ENCODE measurements at regions not wholly inside any gene's neighbourhood (a gene's known extent, or its start where the extent isn't known, plus 50 kb on each side); places are given as distances from the start of the nearest gene placed in this dataset.

- ChIA-PET POLR2A (no interaction called here), CTCF (no interaction called here)
- Histone ChIP-seq H3K9me3 (ENCODE audit: control insufficient read depth, insufficient read depth, low read depth, low read length) (no peaks in the 10 kb centered on the region), H3K4me1 (ENCODE audit: control insufficient read depth, insufficient read depth, low read length) (no peaks in the 10 kb centered on the region), H3K27ac (ENCODE audit: low read length) (no peak overlapping the region), H3K27me3 (ENCODE audit: control insufficient read depth, insufficient read depth, low read length) (no peaks in the 10 kb centered on the region), H3K4me3 (ENCODE audit: low read depth in 2 of 2, low read length in 2 of 2) (no peak overlapping the region), H3K36me3 (ENCODE audit: control insufficient read depth, insufficient read depth, low read length) (no peaks in the 10 kb centered on the region)
- ATAC-seq (no peak), DNase-seq (ENCODE audit: low read depth, low spot score) (no peak)
- intact Hi-C loops (cut with micrococcal nuclease; ENCODE audit: unreplicated experiment) (no loop called here), in situ Hi-C loops (cut with HindIII; ENCODE audit: low pct_unique_long_range_greater_than_20kb, low sequenced_read_pairs) (no loop called here)
- TF ChIP-seq REST (IDR thresholded peaks at IDR 0.05; ENCODE audit: insufficient read depth in 1 of 2, low read depth in 2 of 2, low read length in 1 of 2) (no peak), SIN3A (IDR thresholded peaks at IDR 0.05; ENCODE audit: borderline replicate concordance, insufficient read depth, low read depth, low read length) (no peak), POLR2AphosphoS5 (IDR thresholded peaks at IDR 0.05; ENCODE audit: low read depth, low read length) (no peak), TCF7L2 (IDR thresholded peaks at IDR 0.05; ENCODE audit: low read depth, low read length) (no peak)
- TF ChIP-seq, protein P1, sequence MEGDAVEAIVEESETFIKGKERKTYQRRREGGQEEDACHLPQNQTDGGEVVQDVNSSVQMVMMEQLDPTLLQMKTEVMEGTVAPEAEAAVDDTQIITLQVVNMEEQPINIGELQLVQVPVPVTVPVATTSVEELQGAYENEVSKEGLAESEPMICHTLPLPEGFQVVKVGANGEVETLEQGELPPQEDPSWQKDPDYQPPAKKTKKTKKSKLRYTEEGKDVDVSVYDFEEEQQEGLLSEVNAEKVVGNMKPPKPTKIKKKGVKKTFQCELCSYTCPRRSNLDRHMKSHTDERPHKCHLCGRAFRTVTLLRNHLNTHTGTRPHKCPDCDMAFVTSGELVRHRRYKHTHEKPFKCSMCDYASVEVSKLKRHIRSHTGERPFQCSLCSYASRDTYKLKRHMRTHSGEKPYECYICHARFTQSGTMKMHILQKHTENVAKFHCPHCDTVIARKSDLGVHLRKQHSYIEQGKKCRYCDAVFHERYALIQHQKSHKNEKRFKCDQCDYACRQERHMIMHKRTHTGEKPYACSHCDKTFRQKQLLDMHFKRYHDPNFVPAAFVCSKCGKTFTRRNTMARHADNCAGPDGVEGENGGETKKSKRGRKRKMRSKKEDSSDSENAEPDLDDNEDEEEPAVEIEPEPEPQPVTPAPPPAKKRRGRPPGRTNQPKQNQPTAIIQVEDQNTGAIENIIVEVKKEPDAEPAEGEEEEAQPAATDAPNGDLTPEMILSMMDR (IDR thresholded peaks at IDR 0.05) = no peak
- no TSS peak for BruUV-seq (replicated peaks)
Measured at GRCh38 chr14:28673056-28673455, 93.5 kb upstream of the FOXG1 start.

DNA sequence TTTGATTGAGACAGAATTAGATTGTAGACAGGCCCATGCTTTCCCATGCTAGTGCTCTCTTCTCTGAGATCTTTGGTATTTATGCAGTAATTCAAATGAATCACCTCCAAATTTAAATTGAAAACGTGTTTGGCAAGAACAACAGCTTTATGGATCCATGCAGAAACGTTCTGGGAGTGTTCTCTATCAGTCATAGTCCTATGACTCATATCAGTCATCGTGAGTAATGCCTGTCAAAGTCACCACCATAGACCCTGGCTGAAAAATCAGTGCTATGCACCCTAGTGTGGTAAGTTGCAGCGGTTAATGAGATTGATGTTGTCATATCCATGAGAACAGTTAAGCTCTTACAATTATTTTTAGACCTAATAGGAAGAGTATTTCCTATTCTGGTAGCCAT is 90.1 kb upstream of the FOXG1 start:
- DNase-seq (ENCODE audit: low read depth, low spot score) (peak; percentile 63), ATAC-seq (peak; percentile 84)
- Histone ChIP-seq H3K4me1 (ENCODE audit: control insufficient read depth, insufficient read depth, low read length) (no peaks in the 10 kb centered on the region), H3K4me3 (ENCODE audit: low read depth in 2 of 2, low read length in 2 of 2) (no peak overlapping the region), H3K27ac (ENCODE audit: low read length) (no peak overlapping the region), H3K27me3 (ENCODE audit: control insufficient read depth, insufficient read depth, low read length) (no peaks in the 10 kb centered on the region), H3K36me3 (ENCODE audit: control insufficient read depth, insufficient read depth, low read length) (no peaks in the 10 kb centered on the region), H3K9me3 (ENCODE audit: control insufficient read depth, insufficient read depth, low read depth, low read length) (no peaks in the 10 kb centered on the region)
- BruUV-seq (replicated peaks) = no TSS peak
- ChIA-PET CTCF (no interaction called here), POLR2A (no interaction called here)
- no peak for TF ChIP-seq POLR2AphosphoS5 (IDR thresholded peaks at IDR 0.05; ENCODE audit: low read depth, low read length)
- TF ChIP-seq, protein P1 (IDR thresholded peaks at IDR 0.05) = no peak
- no peak for TF ChIP-seq REST (IDR thresholded peaks at IDR 0.05; ENCODE audit: insufficient read depth in 1 of 2, low read depth in 2 of 2, low read length in 1 of 2)
- no peak for TF ChIP-seq TCF7L2 (IDR thresholded peaks at IDR 0.05; ENCODE audit: low read depth, low read length)
- no peak for TF ChIP-seq SIN3A (IDR thresholded peaks at IDR 0.05; ENCODE audit: borderline replicate concordance, insufficient read depth, low read depth, low read length)
- in situ Hi-C loops (cut with HindIII; ENCODE audit: low pct_unique_long_range_greater_than_20kb, low sequenced_read_pairs) = no loop called here
- intact Hi-C loops (cut with micrococcal nuclease; ENCODE audit: unreplicated experiment) = no loop called here
